H9 (cell line): ENCODE measurements at regions not wholly inside any gene's neighbourhood (a gene's known extent, or its start where the extent isn't known, plus 50 kb on each side); places are given as distances from the start of the nearest gene placed in this dataset.

Experiments used
- DNase-seq: peaks from one replicate; pipeline ENCODE4 v3.0.0-alpha.2; 2017
- H2AFZ ChIP-seq: one replicate; pipeline ENCODE4 v1.6.1; 2013; ENCODE audit warnings: mild to moderate bottlenecking, low read length, control low read depth, moderate library complexity
- H2AK5ac ChIP-seq: 2 replicates; pipeline ENCODE4 v1.6.1; 2013; ENCODE audit warnings: low read length, control low read depth, mixed read lengths; ENCODE audit not compliant: insufficient read length
- H2BK120ac ChIP-seq: one replicate; pipeline ENCODE4 v1.6.1; 2013; ENCODE audit warnings: low read depth, mild to moderate bottlenecking, low read length, control low read depth, inconsistent platforms; ENCODE audit not compliant: poor library complexity, severe bottlenecking
- H2BK12ac ChIP-seq: 2 replicates; pipeline ENCODE4 v1.6.1; 2013; ENCODE audit warnings: low read length, control low read depth, mixed read lengths, low read depth; ENCODE audit not compliant: insufficient read length
- H2BK15ac ChIP-seq: 2 replicates; pipeline ENCODE4 v1.6.1; 2013; ENCODE audit warnings: low read depth, low read length, control low read depth
- H2BK20ac ChIP-seq: one replicate; pipeline ENCODE4 v1.6.1; 2013; ENCODE audit warnings: low read depth, mild to moderate bottlenecking, low read length, control low read depth, inconsistent platforms; ENCODE audit not compliant: poor library complexity, severe bottlenecking
- H2BK5ac ChIP-seq: 2 replicates; pipeline ENCODE4 v1.6.1; 2013; ENCODE audit warnings: low read length, control low read depth, mixed read lengths; ENCODE audit not compliant: insufficient read length
- H3K14ac ChIP-seq: 2 replicates; pipeline ENCODE4 v1.6.1; 2013; ENCODE audit warnings: low read length, control low read depth; ENCODE audit not compliant: insufficient read depth
- H3K18ac ChIP-seq: 2 replicates; pipeline ENCODE4 v1.6.1; 2013; ENCODE audit warnings: low read depth, mild to moderate bottlenecking, mixed read lengths, low read length, control low read depth; ENCODE audit not compliant: insufficient read length
- H3K23ac ChIP-seq: 2 replicates; pipeline ENCODE4 v1.6.1; 2013; ENCODE audit warnings: low read length, control low read depth, mixed read lengths, low read depth; ENCODE audit not compliant: insufficient read length
- H3K23me2 ChIP-seq: 2 replicates; pipeline ENCODE4 v1.6.1; 2013; ENCODE audit warnings: low read depth, mild to moderate bottlenecking, mixed read lengths, low read length, control low read depth; ENCODE audit not compliant: insufficient read length, poor library complexity, severe bottlenecking
- H3K27ac ChIP-seq: 2 replicates; pipeline ENCODE4 v1.5.1; 2013; ENCODE audit warnings: low read length, control low read depth, mixed read lengths, low read depth; ENCODE audit not compliant: insufficient read length
- H3K27me3 ChIP-seq: 2 replicates; pipeline ENCODE4 v1.6.1; 2013; ENCODE audit warnings: low read length, control low read depth, inconsistent platforms; ENCODE audit not compliant: insufficient read depth
- H3K4ac ChIP-seq: 2 replicates; pipeline ENCODE4 v1.6.1; 2013; ENCODE audit warnings: low read depth, mild to moderate bottlenecking, control low read depth, inconsistent platforms, low read length, moderate library complexity
- H3K4me1 ChIP-seq: 2 replicates; pipeline ENCODE4 v1.6.1; 2013; ENCODE audit warnings: low read length, control low read depth, inconsistent platforms; ENCODE audit not compliant: insufficient read depth
- H3K4me2 ChIP-seq: 2 replicates; pipeline ENCODE4 v1.6.1; 2013; ENCODE audit warnings: low read length, control low read depth, mixed read lengths; ENCODE audit not compliant: insufficient read length, insufficient read depth
- H3K56ac ChIP-seq: 2 replicates; pipeline ENCODE4 v1.6.1; 2013; ENCODE audit warnings: low read depth, mild to moderate bottlenecking, mixed read lengths, low read length, control low read depth; ENCODE audit not compliant: insufficient read length
- H3K79me1 ChIP-seq: 2 replicates; pipeline ENCODE4 v1.6.1; 2013; ENCODE audit warnings: low read depth, mild to moderate bottlenecking, moderate library complexity, low read length, control low read depth, inconsistent platforms; ENCODE audit not compliant: insufficient read depth, poor library complexity, severe bottlenecking
- H3K79me2 ChIP-seq: 2 replicates; pipeline ENCODE4 v1.6.1; 2013; ENCODE audit warnings: low read length, control low read depth, inconsistent platforms; ENCODE audit not compliant: insufficient read depth
- H3K9ac ChIP-seq: 2 replicates; pipeline ENCODE4 v1.6.1; 2013; ENCODE audit warnings: low read length, control low read depth, mixed read lengths; ENCODE audit not compliant: insufficient read length; ENCODE audit errors: extremely low read depth
- H3K9me3 ChIP-seq: one replicate; pipeline ENCODE4 v1.6.1; 2013; ENCODE audit warnings: low read depth, low read length, inconsistent platforms; ENCODE audit not compliant: control insufficient read depth
- H3T11ph ChIP-seq: one replicate; pipeline ENCODE4 v1.6.1; 2013; ENCODE audit warnings: mild to moderate bottlenecking, low read length, control low read depth, inconsistent platforms
- H4K20me1 ChIP-seq: one replicate; pipeline ENCODE4 v1.6.1; 2013; ENCODE audit not compliant: control insufficient read depth, insufficient read length, insufficient read depth
- H4K5ac ChIP-seq: 2 replicates; pipeline ENCODE4 v1.6.1; 2013; ENCODE audit warnings: low read depth, mild to moderate bottlenecking, mixed read lengths, low read length, control low read depth; ENCODE audit not compliant: insufficient read length
- H4K8ac ChIP-seq: replicated peaks from 2 replicates; pipeline ENCODE4 v1.6.1; 2013; ENCODE audit warnings: low read length, control low read depth, mixed read lengths, low read depth; ENCODE audit not compliant: insufficient read length
- H4K91ac ChIP-seq: 2 replicates; pipeline ENCODE4 v1.6.1; 2013; ENCODE audit warnings: low read depth, mild to moderate bottlenecking, moderate library complexity, mixed read lengths, low read length, control low read depth; ENCODE audit not compliant: insufficient read length
- H3K27ac Mint-ChIP-seq, 3 experiments: 2 replicates in 2 of 3; 3 replicates in 1 of 3; pipeline ENCODE4 v1.8.0; 2020 to 2021; ENCODE audit warnings: mixed read lengths in 3 of 3, mild to moderate bottlenecking in 1 of 3, moderate library complexity in 1 of 3
- H3K27me3 Mint-ChIP-seq: 2 replicates; pipeline ENCODE4 v1.8.0; 2021; ENCODE audit warnings: low read depth, mild to moderate bottlenecking, moderate library complexity, mixed read lengths
- H3K36me3 Mint-ChIP-seq, 3 experiments: 2 replicates in 2 of 3; 3 replicates in 1 of 3; pipeline ENCODE4 v1.8.0; 2020 to 2021; ENCODE audit warnings: low read depth in 3 of 3, mixed read lengths in 3 of 3; ENCODE audit not compliant: insufficient read depth in 1 of 3
- H3K4me1 Mint-ChIP-seq, 2 experiments: 2 replicates each; pipeline ENCODE4 v1.8.0; 2020; ENCODE audit warnings: mixed read lengths in 2 of 2
- H3K4me3 Mint-ChIP-seq, 2 experiments: 2 replicates in 1 of 2; 3 replicates in 1 of 2; pipeline ENCODE4 v1.8.0; 2020 to 2021; ENCODE audit warnings: mild to moderate bottlenecking in 2 of 2, mixed read lengths in 2 of 2, moderate library complexity in 1 of 2
- H3K9me3 Mint-ChIP-seq, 2 experiments: 2 replicates in 1 of 2; 3 replicates in 1 of 2; pipeline ENCODE4 v1.8.0; 2020; ENCODE audit warnings: mild to moderate bottlenecking in 2 of 2, mixed read lengths in 2 of 2, moderate library complexity in 1 of 2
- WGBS: extraction: QIAGEN DNeasy Blood & Tissue Kit; methylation state at CpG from one replicate; pipeline ENCODE4 v1.1.7; 2013; ENCODE audit warnings: missing lambda C conversion rate, low lambda C conversion rate, mixed read lengths; ENCODE audit not compliant: insufficient read length; ENCODE audit errors: extremely low coverage; 5-methylcytosine and 5-hydroxymethylcytosine counted together
- TF ChIP-seq, protein P1 (sequence below): fragments of 200-600 bp; sonication (generic); conservative IDR thresholded peaks from 3 replicates; pipeline ENCODE4 v1.8.0; 2021; ENCODE audit warnings: antibody characterized with exemption, mild to moderate bottlenecking

DNA sequence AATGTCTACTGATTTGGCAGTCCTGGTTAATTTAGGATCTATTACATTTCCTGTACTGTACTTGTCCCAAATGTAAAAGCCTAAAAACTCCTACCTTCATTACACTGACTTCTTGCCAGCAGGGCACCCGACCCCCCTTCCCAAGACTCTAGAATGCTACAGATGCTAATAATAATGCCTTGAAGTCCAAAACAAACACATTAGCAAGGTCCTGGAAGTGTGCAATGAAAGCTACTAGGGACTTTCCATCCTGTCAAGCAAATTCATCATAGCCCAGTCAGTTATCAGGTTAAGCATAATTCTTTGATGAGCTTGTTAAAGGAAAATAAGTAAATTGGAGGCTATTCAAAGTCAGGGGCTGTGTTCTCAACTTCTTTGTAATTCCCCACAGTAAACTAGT is 115.3 kb upstream of the RBBP8 start:
- no peak overlapping the region for H3K4ac ChIP-seq
- no peaks in the 10 kb centered on the region for H3K23me2 ChIP-seq
- no peak overlapping the region for H3K4me2 ChIP-seq
- no peak overlapping the region for H3K18ac ChIP-seq
- H4K8ac ChIP-seq = no peak overlapping the region
- H3K27ac ChIP-seq = no peak overlapping the region
- H2BK5ac ChIP-seq = no peak overlapping the region
- Mint-ChIP-seq H3K9me3 (no peaks in the 10 kb centered on the region), H3K4me3 (no peak overlapping the region), H3K36me3 (no peaks in the 10 kb centered on the region), H3K27ac (no peak overlapping the region), H3K4me1 (peaks cover 0 to 22% of the 10 kb centered on the region in 2 experiments; a peak in 2 of 4 replicates), H3K27me3 (no peaks in the 10 kb centered on the region)
- H2AFZ ChIP-seq = no peak overlapping the region
- no peak overlapping the region for H2BK15ac ChIP-seq
- no peak overlapping the region for H2BK120ac ChIP-seq
- no CpG with 5 or more reads among the region's 1 CpG for WGBS
- H2BK12ac ChIP-seq = no peak overlapping the region
- H4K5ac ChIP-seq = no peak overlapping the region
- H4K91ac ChIP-seq = no peak overlapping the region
- H3K14ac ChIP-seq = no peak overlapping the region
- H3K79me1 ChIP-seq = no peaks in the 10 kb centered on the region
- no peaks in the 10 kb centered on the region for H3K27me3 ChIP-seq
- H3K4me1 ChIP-seq = no peaks in the 10 kb centered on the region
- no peaks in the 10 kb centered on the region for H3K9me3 ChIP-seq
- H3K23ac ChIP-seq = no peak overlapping the region
- H2AK5ac ChIP-seq = no peak overlapping the region
- H3T11ph ChIP-seq = no peak overlapping the region
- DNase-seq = no peak
- no peak overlapping the region for H2BK20ac ChIP-seq
- no peak overlapping the region for H3K9ac ChIP-seq
- no peak overlapping the region for H3K56ac ChIP-seq
- H3K79me2 ChIP-seq = no peaks in the 10 kb centered on the region
- H4K20me1 ChIP-seq = no peaks in the 10 kb centered on the region
- TF ChIP-seq, protein P1, sequence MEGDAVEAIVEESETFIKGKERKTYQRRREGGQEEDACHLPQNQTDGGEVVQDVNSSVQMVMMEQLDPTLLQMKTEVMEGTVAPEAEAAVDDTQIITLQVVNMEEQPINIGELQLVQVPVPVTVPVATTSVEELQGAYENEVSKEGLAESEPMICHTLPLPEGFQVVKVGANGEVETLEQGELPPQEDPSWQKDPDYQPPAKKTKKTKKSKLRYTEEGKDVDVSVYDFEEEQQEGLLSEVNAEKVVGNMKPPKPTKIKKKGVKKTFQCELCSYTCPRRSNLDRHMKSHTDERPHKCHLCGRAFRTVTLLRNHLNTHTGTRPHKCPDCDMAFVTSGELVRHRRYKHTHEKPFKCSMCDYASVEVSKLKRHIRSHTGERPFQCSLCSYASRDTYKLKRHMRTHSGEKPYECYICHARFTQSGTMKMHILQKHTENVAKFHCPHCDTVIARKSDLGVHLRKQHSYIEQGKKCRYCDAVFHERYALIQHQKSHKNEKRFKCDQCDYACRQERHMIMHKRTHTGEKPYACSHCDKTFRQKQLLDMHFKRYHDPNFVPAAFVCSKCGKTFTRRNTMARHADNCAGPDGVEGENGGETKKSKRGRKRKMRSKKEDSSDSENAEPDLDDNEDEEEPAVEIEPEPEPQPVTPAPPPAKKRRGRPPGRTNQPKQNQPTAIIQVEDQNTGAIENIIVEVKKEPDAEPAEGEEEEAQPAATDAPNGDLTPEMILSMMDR = no peak
